Stimulated activated memory B cell treated with anti-CD40 and anti-IgM and Interleukin-4, amounts not matched to agents 10 μg/mL and 1 μg/mL and 100 μg/mL, for 72 hours (primary cell): ENCODE measurements at regions not wholly inside any gene's neighbourhood (a gene's known extent, or its start where the extent isn't known, plus 50 kb on each side); places are given as distances from the start of the nearest gene placed in this dataset.
A peak's percentile ranks its signal among the peaks of the same experiment; 100 is the strongest.

ENCODE experiments used
- ATAC-seq: fragments of 150-1000 bp; cut with Tn5 transposase; 2 replicates; pipeline ENCODE4 v1.10.0; 2021
- H3K27ac Mint-ChIP-seq: one replicate; pipeline ENCODE4 v1.8.0; 2022; ENCODE audit warnings: mild to moderate bottlenecking, mixed read lengths
- H3K27me3 Mint-ChIP-seq: one replicate; pipeline ENCODE4 v1.8.0; 2022; ENCODE audit warnings: mixed read lengths
- H3K36me3 Mint-ChIP-seq: one replicate; pipeline ENCODE4 v1.8.0; 2022; ENCODE audit warnings: mixed read lengths
- H3K4me1 Mint-ChIP-seq: one replicate; pipeline ENCODE4 v1.8.0; 2022; ENCODE audit warnings: mixed read lengths
- H3K4me3 Mint-ChIP-seq: one replicate; pipeline ENCODE4 v1.8.0; 2022; ENCODE audit warnings: mild to moderate bottlenecking, moderate library complexity, mixed read lengths
- H3K9me3 Mint-ChIP-seq: one replicate; pipeline ENCODE4 v1.8.0; 2022; ENCODE audit warnings: mixed read lengths

- H3K4me1 Mint-ChIP-seq, result no peaks in the 10 kb centered on the region
- no peaks in the 10 kb centered on the region for H3K27me3 Mint-ChIP-seq
- no peak overlapping the region for H3K4me3 Mint-ChIP-seq
- no peak for ATAC-seq
- H3K27ac Mint-ChIP-seq, result no peak overlapping the region
- no peaks in the 10 kb centered on the region for H3K36me3 Mint-ChIP-seq
- peaks cover 5% of the 10 kb centered on the region for H3K9me3 Mint-ChIP-seq
Measured at GRCh38 chr1:238107322-238107721, 216.6 kb upstream of the ZP4 start.

- Mint-ChIP-seq H3K9me3 (peaks cover 5% of the 10 kb centered on the region), H3K4me3 (no peak overlapping the region), H3K27me3 (no peaks in the 10 kb centered on the region), H3K36me3 (no peaks in the 10 kb centered on the region), H3K27ac (no peak overlapping the region), H3K4me1 (no peaks in the 10 kb centered on the region)
- peak; percentile 12 for ATAC-seq
Measured at GRCh38 chr1:238104752-238105151, 214.0 kb upstream of the ZP4 start.

GRCh38 chr1:238101923-238102322 lies 211.2 kb upstream of the ZP4 start:
- H3K27me3 Mint-ChIP-seq, result no peaks in the 10 kb centered on the region
- no peaks in the 10 kb centered on the region for H3K36me3 Mint-ChIP-seq
- H3K27ac Mint-ChIP-seq, result no peak overlapping the region
- no peak for ATAC-seq
- H3K4me3 Mint-ChIP-seq, result no peak overlapping the region
- peaks cover 5% of the 10 kb centered on the region for H3K9me3 Mint-ChIP-seq
- no peaks in the 10 kb centered on the region for H3K4me1 Mint-ChIP-seq

DNA sequence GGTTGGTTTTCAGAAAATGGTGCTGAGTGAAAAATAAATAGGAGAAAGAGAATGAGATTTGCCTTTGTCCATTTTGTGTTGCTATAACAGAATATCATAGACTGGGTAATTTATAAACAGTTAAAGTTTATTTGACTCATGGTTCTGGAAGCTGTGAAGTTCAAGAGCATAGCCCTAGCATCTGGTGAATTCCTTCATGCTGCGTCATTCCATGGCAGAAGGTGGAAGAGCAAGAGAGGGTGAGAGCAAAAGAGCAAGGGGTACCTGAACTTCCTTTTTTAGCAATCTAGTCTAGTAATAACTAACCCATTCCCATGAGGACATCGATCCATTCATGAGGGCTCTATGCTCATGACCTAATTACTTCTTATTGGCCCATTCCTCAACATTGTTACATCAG lies 209.1 kb upstream of the ZP4 start:
- H3K36me3 Mint-ChIP-seq, result no peaks in the 10 kb centered on the region
- no peak overlapping the region for H3K27ac Mint-ChIP-seq
- no peaks in the 10 kb centered on the region for H3K9me3 Mint-ChIP-seq
- no peak for ATAC-seq
- no peak overlapping the region for H3K4me3 Mint-ChIP-seq
- H3K4me1 Mint-ChIP-seq, result no peaks in the 10 kb centered on the region
- H3K27me3 Mint-ChIP-seq, result no peaks in the 10 kb centered on the region

DNA sequence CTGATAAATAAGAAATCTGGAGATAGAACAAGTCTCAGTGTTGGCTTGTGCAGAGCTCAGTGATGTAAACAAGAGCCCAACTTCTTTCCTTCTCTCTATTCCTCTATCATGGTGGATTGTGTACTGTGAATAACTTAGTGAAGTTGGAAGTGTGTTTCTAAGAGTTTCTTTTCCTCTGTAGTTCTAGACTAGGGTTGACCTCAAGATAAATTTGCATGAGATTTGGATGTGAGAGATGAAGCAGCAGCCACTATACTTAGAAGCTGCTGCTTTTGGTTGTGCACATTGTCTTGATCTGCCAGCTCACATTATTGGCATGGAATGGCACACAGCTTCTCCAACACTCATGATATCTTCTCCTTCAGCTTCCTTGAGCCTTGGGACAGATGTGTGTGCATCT lies 198.9 kb upstream of the ZP4 start:
- no peaks in the 10 kb centered on the region for H3K4me1 Mint-ChIP-seq

GRCh38 chr1:238088560-238089290 lies 198.0 kb upstream of the ZP4 start:
- Mint-ChIP-seq H3K4me1 (no peaks in the 10 kb centered on the region), H3K9me3 (peaks cover 6% of the 10 kb centered on the region), H3K36me3 (no peaks in the 10 kb centered on the region), H3K4me3 (no peak overlapping the region), H3K27ac (no peak overlapping the region), H3K27me3 (no peaks in the 10 kb centered on the region)
- no peak for ATAC-seq

More for the DNA sequence above, 198.9 kb upstream of the ZP4 start:
- Mint-ChIP-seq H3K9me3 (peaks cover 6% of the 10 kb centered on the region), H3K36me3 (no peaks in the 10 kb centered on the region), H3K27me3 (no peaks in the 10 kb centered on the region), H3K4me3 (no peak overlapping the region), H3K27ac (no peak overlapping the region)
- ATAC-seq, result no peak

- Mint-ChIP-seq H3K4me3 (no peak overlapping the region), H3K27me3 (no peaks in the 10 kb centered on the region), H3K27ac (no peak overlapping the region), H3K4me1 (no peaks in the 10 kb centered on the region), H3K9me3 (peaks cover 11% of the 10 kb centered on the region), H3K36me3 (no peaks in the 10 kb centered on the region)
- no peak for ATAC-seq
Measured at GRCh38 chr1:238073991-238074390, 183.3 kb upstream of the ZP4 start.

- no peak for ATAC-seq
- H3K27me3 Mint-ChIP-seq, result no peaks in the 10 kb centered on the region
- no peaks in the 10 kb centered on the region for H3K4me1 Mint-ChIP-seq
- no peak overlapping the region for H3K4me3 Mint-ChIP-seq
- no peaks in the 10 kb centered on the region for H3K36me3 Mint-ChIP-seq
- peaks cover 9% of the 10 kb centered on the region for H3K9me3 Mint-ChIP-seq
- no peak overlapping the region for H3K27ac Mint-ChIP-seq
Measured at GRCh38 chr1:238071061-238071460, 180.3 kb upstream of the ZP4 start.

DNA sequence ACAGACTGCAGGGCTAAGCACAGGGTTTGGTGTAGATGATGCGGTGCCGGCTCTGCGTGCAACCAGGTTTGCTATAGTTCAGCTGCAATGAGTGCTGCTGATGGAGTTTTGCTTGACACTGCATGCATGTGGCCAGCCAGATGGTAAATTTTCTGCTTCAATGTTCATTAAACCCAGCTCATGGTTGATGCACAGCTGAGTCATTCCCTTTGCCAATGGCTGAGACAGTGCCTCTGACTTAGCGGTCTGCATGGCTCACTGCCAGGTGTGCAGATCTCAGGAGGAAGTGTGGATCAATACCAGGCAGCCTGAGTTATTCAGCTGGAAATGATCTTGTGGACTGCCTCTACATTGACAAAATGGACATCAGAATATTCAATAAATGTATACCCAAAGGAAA lies 172.7 kb upstream of the ZP4 start:
- Mint-ChIP-seq H3K9me3 (peaks cover 3% of the 10 kb centered on the region), H3K4me1 (no peaks in the 10 kb centered on the region), H3K4me3 (no peak overlapping the region), H3K36me3 (no peaks in the 10 kb centered on the region), H3K27me3 (no peaks in the 10 kb centered on the region), H3K27ac (no peak overlapping the region)
- ATAC-seq, result no peak

DNA sequence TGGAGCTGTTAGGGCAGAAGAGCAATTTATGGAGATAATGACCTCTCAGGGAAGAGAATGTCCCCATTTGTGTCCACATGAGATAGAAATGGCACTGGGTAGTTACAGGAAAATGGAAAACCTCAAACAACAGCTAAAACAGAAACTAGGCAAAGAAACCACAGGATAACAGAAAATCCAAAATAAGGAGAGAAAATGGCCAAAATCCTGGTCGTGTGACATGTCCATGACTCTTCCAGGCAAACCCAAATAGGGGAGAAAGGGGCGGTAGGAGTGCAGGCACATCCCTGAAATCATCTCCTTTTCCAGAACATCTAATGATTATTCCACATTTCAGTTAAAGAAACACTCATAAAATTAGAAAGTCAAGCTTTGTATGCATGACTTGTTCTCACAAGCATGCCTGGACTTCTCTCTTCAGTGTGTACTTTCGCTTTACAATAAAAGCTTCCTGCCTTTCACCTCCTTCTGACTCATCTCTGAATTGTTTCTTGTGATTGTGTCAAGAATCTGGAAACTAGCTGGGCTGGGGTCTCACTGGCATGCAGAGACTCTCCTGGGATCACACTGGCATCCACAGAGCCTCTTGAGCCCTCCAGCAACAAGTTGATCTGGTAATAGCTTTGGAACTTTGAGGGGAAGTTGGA lies 171.4 kb upstream of the ZP4 start:
- ATAC-seq, result no peak
- Mint-ChIP-seq H3K36me3 (no peaks in the 10 kb centered on the region), H3K27me3 (no peaks in the 10 kb centered on the region), H3K4me3 (no peak overlapping the region), H3K4me1 (no peaks in the 10 kb centered on the region), H3K27ac (no peak overlapping the region), H3K9me3 (peaks cover 6% of the 10 kb centered on the region)

- Mint-ChIP-seq H3K27ac (no peak overlapping the region), H3K9me3 (peaks cover 6% of the 10 kb centered on the region), H3K4me3 (no peak overlapping the region), H3K27me3 (no peaks in the 10 kb centered on the region), H3K36me3 (no peaks in the 10 kb centered on the region), H3K4me1 (no peaks in the 10 kb centered on the region)
- ATAC-seq, result no peak
Measured at GRCh38 chr1:238060061-238060460, 169.3 kb upstream of the ZP4 start.

GRCh38 chr1:238052496-238053266 lies 162.0 kb upstream of the ZP4 start:
- Mint-ChIP-seq H3K4me3 (no peak overlapping the region), H3K36me3 (no peaks in the 10 kb centered on the region), H3K9me3 (peaks cover 6% of the 10 kb centered on the region), H3K27ac (no peak overlapping the region), H3K27me3 (no peaks in the 10 kb centered on the region), H3K4me1 (no peaks in the 10 kb centered on the region)
- no peak for ATAC-seq

GRCh38 chr1:238029126-238029525 lies 138.4 kb upstream of the ZP4 start:
- Mint-ChIP-seq H3K36me3 (no peaks in the 10 kb centered on the region), H3K4me3 (no peak overlapping the region), H3K4me1 (no peaks in the 10 kb centered on the region), H3K9me3 (peaks cover 12% of the 10 kb centered on the region), H3K27ac (no peak overlapping the region), H3K27me3 (no peaks in the 10 kb centered on the region)
- ATAC-seq, result no peak

GRCh38 chr1:238027366-238027765 lies 136.6 kb upstream of the ZP4 start:
- Mint-ChIP-seq H3K4me1 (no peaks in the 10 kb centered on the region), H3K9me3 (peaks cover 15% of the 10 kb centered on the region), H3K27me3 (no peaks in the 10 kb centered on the region), H3K36me3 (no peaks in the 10 kb centered on the region), H3K27ac (no peak overlapping the region), H3K4me3 (no peak overlapping the region)
- no peak for ATAC-seq

- ATAC-seq, result no peak
- no peak overlapping the region for H3K4me3 Mint-ChIP-seq
- no peak overlapping the region for H3K27ac Mint-ChIP-seq
- H3K27me3 Mint-ChIP-seq, result no peaks in the 10 kb centered on the region
- no peaks in the 10 kb centered on the region for H3K4me1 Mint-ChIP-seq
- H3K36me3 Mint-ChIP-seq, result no peaks in the 10 kb centered on the region
- peaks cover 6% of the 10 kb centered on the region for H3K9me3 Mint-ChIP-seq
Measured at GRCh38 chr1:238023137-238023536, 132.4 kb upstream of the ZP4 start.

DNA sequence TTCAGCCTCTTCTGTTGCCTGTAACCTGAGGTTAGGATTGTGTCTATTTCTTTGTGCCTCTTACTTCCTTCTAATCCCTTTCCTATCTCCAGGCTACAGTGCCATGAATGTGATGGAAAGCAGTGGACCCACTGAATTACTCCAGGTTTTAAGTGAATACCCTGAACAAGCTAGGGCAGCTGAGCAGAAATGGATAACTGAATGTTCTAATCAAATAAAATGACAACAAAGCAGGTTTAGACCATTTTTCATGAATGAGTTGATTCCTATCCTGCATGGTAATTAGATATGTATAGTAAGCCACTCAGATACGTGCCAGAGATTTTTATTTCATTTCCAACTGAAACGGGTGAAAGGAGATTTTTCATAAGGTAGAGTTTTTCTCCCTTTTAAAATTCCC lies 127.5 kb upstream of the ZP4 start:
- Mint-ChIP-seq H3K4me3 (no peak overlapping the region), H3K9me3 (peaks cover 3% of the 10 kb centered on the region), H3K27ac (no peak overlapping the region), H3K36me3 (no peaks in the 10 kb centered on the region), H3K27me3 (no peaks in the 10 kb centered on the region), H3K4me1 (no peaks in the 10 kb centered on the region)
- ATAC-seq, result no peak
